Ovary (tissue), 7 donors: ENCODE measurements at regions not wholly inside any gene's neighbourhood (a gene's known extent, or its start where the extent isn't known, plus 50 kb on each side); places are given as distances from the start of the nearest gene placed in this dataset.
"Not testable (repeated sequence)": the region's sequence is repeated elsewhere in the genome, so short reads cannot be mapped to it uniquely, and the experiment has no call there.

ENCODE experiments used
- DNase-seq, 5 donors: peaks; one replicate each; pipeline ENCODE4 v3.0.0-alpha.2; 2019 to 2020
- H3K27ac ChIP-seq, 2 donors: fragments of 200-600 bp; one replicate each; pipeline versions ENCODE4 v1.5.1 to v1.8.0; 2019 to 2022
- H3K27me3 ChIP-seq: fragments of 200-600 bp; one replicate; pipeline ENCODE4 v1.8.0; 2022
- H3K36me3 ChIP-seq: fragments of 200-600 bp; sonication (generic); one replicate; pipeline ENCODE4 v1.5.1; 2019
- H3K4me1 ChIP-seq: one replicate; pipeline ENCODE4 v1.8.1; 2013; ENCODE audit warnings: mild to moderate bottlenecking, moderate library complexity; ENCODE audit not compliant: insufficient read depth
- H3K4me3 ChIP-seq: fragments of 200-600 bp; sonication (generic); one replicate; pipeline ENCODE4 v1.5.1; 2017
- H3K9me3 ChIP-seq, 2 donors: fragments of 200-600 bp in 1 of 2; sonication (generic) in 1 of 2; one replicate each; pipeline versions ENCODE4 v1.5.1 to v1.8.1; 2013 to 2019; ENCODE audit warnings: mild to moderate bottlenecking in 1 of 2, moderate library complexity in 1 of 2
- EP300 ChIP-seq: sonication (generic); formaldehyde crosslinking; IDR thresholded peaks from one replicate; pipeline ENCODE4 v1.6.1; 2017; ENCODE audit warnings: antibody characterized with exemption
- POLR2A ChIP-seq: fragments of 450-650 bp; IDR thresholded peaks from one replicate; pipeline ENCODE4 v1.6.1; 2017; ENCODE audit warnings: antibody characterized with exemption, mild to moderate bottlenecking, moderate library complexity
- whole genome bisulfite sequencing, 3 donors: extraction: QIAGEN DNeasy Blood & Tissue Kit in 1 of 3; methylation state at CpG; one replicate each; pipeline versions ENCODE4 v1.1.5 to v1.1.7; 2013 to 2017; 5-methylcytosine and 5-hydroxymethylcytosine counted together
- intact Hi-C, 4 donors: fragments of 100-400 bp; cut with DNase I; formaldehyde crosslinking; loops; one replicate each; pipeline versions ENCODE4 v1.11.0 to v1.15.1; 2022 to 2023
- TF ChIP-seq, protein P1 (sequence below), 3 donors: fragments of 450-650 bp in 2 of 3; fragments of 200-600 bp in 1 of 3; IDR thresholded peaks; one replicate each; pipeline versions ENCODE4 v1.5.1 to v1.8.0; 2016 to 2022; ENCODE audit warnings: antibody characterized with exemption in 3 of 3, mild to moderate bottlenecking in 1 of 3
- donor health status: DM: no; HTN: no; CAD: no; lungs with moderate emphysema.
- donor health status: DM: no; HTN: no; CAD: no.
- donor health status: Bipolar disorder and iron deficiency.
- donor health status: DM: no; HTN: no; CAD: no.
- donor health status: DM: yes; HTN: yes; CAD: no.

- Histone ChIP-seq H3K9me3 (peaks cover 0 to 3% of the 10 kb centered on the region in 2 donors), H3K4me1 (no peaks in the 10 kb centered on the region), H3K27ac (no peak overlapping the region), H3K36me3 (no peaks in the 10 kb centered on the region), H3K4me3 (no peak overlapping the region), H3K27me3 (no peaks in the 10 kb centered on the region)
- 45 to 53% (median 49%) methylated on average over 6 of the region's 6 CpGs for WGBS, 3 donors
- DNase-seq: no peak
- TF ChIP-seq EP300 (no peak), POLR2A (no peak)
- TF ChIP-seq, protein P1, sequence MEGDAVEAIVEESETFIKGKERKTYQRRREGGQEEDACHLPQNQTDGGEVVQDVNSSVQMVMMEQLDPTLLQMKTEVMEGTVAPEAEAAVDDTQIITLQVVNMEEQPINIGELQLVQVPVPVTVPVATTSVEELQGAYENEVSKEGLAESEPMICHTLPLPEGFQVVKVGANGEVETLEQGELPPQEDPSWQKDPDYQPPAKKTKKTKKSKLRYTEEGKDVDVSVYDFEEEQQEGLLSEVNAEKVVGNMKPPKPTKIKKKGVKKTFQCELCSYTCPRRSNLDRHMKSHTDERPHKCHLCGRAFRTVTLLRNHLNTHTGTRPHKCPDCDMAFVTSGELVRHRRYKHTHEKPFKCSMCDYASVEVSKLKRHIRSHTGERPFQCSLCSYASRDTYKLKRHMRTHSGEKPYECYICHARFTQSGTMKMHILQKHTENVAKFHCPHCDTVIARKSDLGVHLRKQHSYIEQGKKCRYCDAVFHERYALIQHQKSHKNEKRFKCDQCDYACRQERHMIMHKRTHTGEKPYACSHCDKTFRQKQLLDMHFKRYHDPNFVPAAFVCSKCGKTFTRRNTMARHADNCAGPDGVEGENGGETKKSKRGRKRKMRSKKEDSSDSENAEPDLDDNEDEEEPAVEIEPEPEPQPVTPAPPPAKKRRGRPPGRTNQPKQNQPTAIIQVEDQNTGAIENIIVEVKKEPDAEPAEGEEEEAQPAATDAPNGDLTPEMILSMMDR (IDR thresholded peaks at IDR 0.05): no peak
- intact Hi-C loops: no loop called here
These were observed 219.2 kb downstream of the TMEM121 start for GRCh38 chr14:105745433-105746123.

- DNase-seq: no peak
These were observed 219.7 kb downstream of the TMEM121 start for GRCh38 chr14:105746124-105746514.

DNA sequence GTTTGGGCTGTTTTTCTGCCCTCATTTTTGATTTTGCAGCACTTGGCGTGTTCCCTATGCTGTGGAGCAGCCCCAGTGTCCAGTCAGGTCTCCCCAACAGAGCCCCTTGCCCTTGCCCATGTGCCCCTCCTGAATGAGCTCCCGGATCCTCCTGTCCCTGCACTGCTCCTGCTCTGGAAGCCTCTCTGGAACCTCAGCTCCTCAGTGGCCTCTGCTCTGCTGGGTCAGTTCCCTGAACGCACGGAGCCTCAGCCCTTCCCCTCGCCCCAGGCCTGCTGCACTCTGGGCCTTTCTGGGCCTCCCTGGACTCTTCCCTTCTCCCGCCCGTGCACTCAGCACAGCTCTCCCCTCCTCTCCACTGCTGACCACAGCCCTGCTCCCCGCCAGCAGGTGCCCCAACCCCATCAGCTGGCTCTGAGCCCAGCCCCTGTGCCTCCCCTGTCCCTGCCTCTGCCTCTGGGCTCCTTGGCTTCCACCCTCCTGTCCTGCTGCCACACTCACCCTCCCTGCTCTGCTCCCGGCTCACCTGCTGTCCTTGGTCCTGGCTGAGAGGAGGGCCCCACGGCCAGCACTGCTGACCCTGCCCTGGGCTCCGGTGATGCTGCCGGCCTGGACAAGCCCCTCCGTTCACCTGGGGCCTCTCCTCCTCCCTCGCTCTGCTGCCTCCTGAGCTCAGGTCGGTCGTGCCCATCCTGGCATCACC is 220.6 kb downstream of the TMEM121 start:
- DNase-seq, H3K4me3 ChIP-seq, H3K9me3 ChIP-seq, H3K27me3 ChIP-seq, intact Hi-C loops, H3K27ac ChIP-seq, H3K4me1 ChIP-seq, H3K36me3 ChIP-seq: not testable (repeated sequence)
- 59 to 83% (median 67%) methylated on average over 16 of the region's 16 CpGs for WGBS, 3 donors

More at GRCh38 chr14:105746124-105746514, 219.7 kb downstream of the TMEM121 start:
- H3K4me3 ChIP-seq: no peak overlapping the region
- no peak for TF ChIP-seq EP300
- no peak for TF ChIP-seq POLR2A
- TF ChIP-seq, protein P1 (IDR thresholded peaks at IDR 0.05): no peak
- intact Hi-C loops: no loop called here
- no peaks in the 10 kb centered on the region for H3K27me3 ChIP-seq
- no peaks in the 10 kb centered on the region for H3K36me3 ChIP-seq
- no peak overlapping the region for H3K27ac ChIP-seq
- H3K9me3 ChIP-seq: peaks cover 0 to 3% of the 10 kb centered on the region in 2 donors
- no peaks in the 10 kb centered on the region for H3K4me1 ChIP-seq
- WGBS, 3 donors: 72 to 87% (median 73%) methylated on average over 5 of the region's 5 CpGs

DNA sequence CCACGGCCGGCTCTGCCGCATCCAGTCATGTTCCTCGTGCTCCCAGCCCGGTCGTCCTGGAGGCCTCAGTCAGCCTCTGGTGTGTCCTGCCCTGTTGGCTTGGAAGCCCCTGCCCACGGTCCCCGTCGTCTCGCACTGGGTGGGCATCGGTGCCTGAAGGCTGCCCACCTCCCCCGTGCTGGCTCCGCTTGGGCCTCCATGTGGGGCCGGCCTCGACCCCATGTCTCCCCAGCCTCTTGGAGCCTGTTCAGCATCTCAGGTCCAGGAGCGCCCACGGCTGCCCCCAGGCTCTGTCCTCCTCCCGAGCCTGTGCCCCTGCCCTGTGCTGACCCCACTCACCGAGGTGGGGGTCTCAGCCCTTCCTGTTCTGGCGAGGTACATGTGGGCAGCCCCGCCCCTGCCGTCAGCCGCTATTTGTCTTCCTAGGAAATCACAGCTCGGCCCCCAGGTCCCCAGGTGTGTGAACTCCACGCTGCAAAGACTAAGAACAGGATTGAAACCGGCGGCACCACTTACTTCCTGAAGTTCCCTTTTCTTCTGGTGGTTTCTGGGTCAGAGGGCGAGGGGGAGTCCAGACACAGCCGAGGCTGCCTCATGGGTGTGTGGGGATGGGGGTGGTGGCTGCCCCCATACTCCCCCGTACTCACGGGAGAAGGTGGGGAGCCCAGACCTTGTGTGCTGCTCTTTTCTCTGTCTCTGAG is 221.3 kb downstream of the TMEM121 start:
- intact Hi-C loops, H3K36me3 ChIP-seq, H3K27ac ChIP-seq, DNase-seq, H3K4me3 ChIP-seq, H3K27me3 ChIP-seq, H3K9me3 ChIP-seq, H3K4me1 ChIP-seq: not testable (repeated sequence)
- WGBS, 3 donors: 67 to 81% (median 73%) methylated on average over 31 of the region's 31 CpGs

DNA sequence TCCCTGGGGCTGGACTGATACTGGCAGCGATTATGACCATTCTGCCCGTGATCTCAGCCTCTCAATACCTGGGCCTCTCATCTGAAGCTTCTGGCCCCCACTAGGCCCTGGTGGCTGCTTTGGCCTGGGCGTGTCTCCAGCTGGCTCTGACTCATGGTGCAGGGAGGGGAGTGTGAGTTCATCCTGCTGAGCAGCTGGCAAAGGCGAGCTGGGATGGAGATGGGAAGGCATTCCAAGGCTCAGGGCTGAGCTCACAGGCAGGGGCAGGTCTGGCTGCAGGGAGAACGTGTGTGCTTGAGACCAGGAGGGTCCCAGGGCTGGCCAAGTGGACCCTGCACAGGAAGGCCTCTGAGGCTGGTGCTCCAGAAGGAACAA is 221.8 kb downstream of the TMEM121 start:
- 35 to 47% (median 46%) methylated on average over 5 of the region's 5 CpGs for WGBS, 3 donors
- no peaks in the 10 kb centered on the region for H3K36me3 ChIP-seq
- H3K27ac ChIP-seq: no peak overlapping the region
- no peak overlapping the region for H3K4me3 ChIP-seq
- H3K9me3 ChIP-seq: peaks cover 0 to 3% of the 10 kb centered on the region in 2 donors
- H3K4me1 ChIP-seq: no peaks in the 10 kb centered on the region
- no peak for DNase-seq
- TF ChIP-seq EP300 (no peak), POLR2A (no peak)
- TF ChIP-seq, protein P1 (IDR thresholded peaks at IDR 0.05): no peak
- no peaks in the 10 kb centered on the region for H3K27me3 ChIP-seq
- intact Hi-C loops: no loop called here

- H3K36me3 ChIP-seq, H3K27me3 ChIP-seq, intact Hi-C loops, H3K9me3 ChIP-seq, H3K27ac ChIP-seq, H3K4me1 ChIP-seq, DNase-seq, H3K4me3 ChIP-seq: not testable (repeated sequence)
- 55 to 70% (median 57%) methylated on average over 6 of the region's 6 CpGs for WGBS, 3 donors
These were observed 222.3 kb downstream of the TMEM121 start for GRCh38 chr14:105748710-105749109.

GRCh38 chr14:105749870-105750541 is 223.6 kb downstream of the TMEM121 start:
- H3K9me3 ChIP-seq, H3K27me3 ChIP-seq, H3K4me1 ChIP-seq, H3K36me3 ChIP-seq, DNase-seq, intact Hi-C loops, H3K4me3 ChIP-seq, H3K27ac ChIP-seq: not testable (repeated sequence)
- WGBS, 3 donors: 73 to 80% (median 79%) methylated on average over 10 to 15 of the region's 19 CpGs

- intact Hi-C loops, DNase-seq, H3K9me3 ChIP-seq, H3K4me1 ChIP-seq, H3K4me3 ChIP-seq, H3K36me3 ChIP-seq, H3K27ac ChIP-seq, H3K27me3 ChIP-seq: not testable (repeated sequence)
- 80 to 90% (median 82%) methylated on average over 18 of the region's 18 CpGs for WGBS, 3 donors
These were observed 224.9 kb downstream of the TMEM121 start for GRCh38 chr14:105751291-105751751.
